ENCODE measurements at regions not wholly inside any gene's neighbourhood (a gene's known extent, or its start where the extent isn't known, plus 50 kb on each side); places are given as distances from the start of the nearest gene placed in this dataset.

- TF ChIP-seq CTCF (IDR thresholded peaks at IDR 0.05; ENCODE audit: insufficient read depth, low read length): no peak
- no peak for TF ChIP-seq REST (IDR thresholded peaks at IDR 0.05; ENCODE audit: insufficient replicate concordance, low read depth)
- no peak for TF ChIP-seq GABPA (IDR thresholded peaks at IDR 0.05; ENCODE audit: low read depth)
Measured at GRCh38 chr5:89556215-89556913, 673.4 kb upstream of the MEF2C start.
